DMS153 (cell line): ENCODE measurements at regions not wholly inside any gene's neighbourhood (a gene's known extent, or its start where the extent isn't known, plus 50 kb on each side); places are given as distances from the start of the nearest gene placed in this dataset.

Experiments
- DNase-seq: peaks from one replicate; lab custom pipeline; 2025; lab: John Stamatoyannopoulos, UW

GRCh38 chr1:218717575-218717974 is 372.4 kb downstream of the TGFB2 start:
- DNase-seq = no peak

- DNase-seq = no peak
Observed at GRCh38 chr1:218718206-218718605, 373.1 kb downstream of the TGFB2 start.

GRCh38 chr1:218718977-218719376 is 373.8 kb downstream of the TGFB2 start:
- DNase-seq = no peak

GRCh38 chr1:218728898-218729565 is 383.9 kb downstream of the TGFB2 start:
- DNase-seq = no peak

GRCh38 chr1:218735436-218736032 is 390.4 kb downstream of the TGFB2 start:
- no peak for DNase-seq

- no peak for DNase-seq
Observed at GRCh38 chr1:218739426-218739825, 394.3 kb downstream of the TGFB2 start.

GRCh38 chr1:218741852-218742251 is 396.7 kb downstream of the TGFB2 start:
- DNase-seq = no peak

GRCh38 chr1:218742467-218743262 is 397.5 kb downstream of the TGFB2 start:
- no peak for DNase-seq

GRCh38 chr1:218743861-218744505 is 398.8 kb downstream of the TGFB2 start:
- DNase-seq = no peak

GRCh38 chr1:218748071-218748470 is 402.9 kb downstream of the TGFB2 start:
- no peak for DNase-seq

- DNase-seq = no peak
Observed at GRCh38 chr1:218750216-218750970, 405.3 kb downstream of the TGFB2 start.

GRCh38 chr1:218751208-218751948 is 406.2 kb downstream of the TGFB2 start:
- DNase-seq = no peak

- DNase-seq = no peak
Observed at GRCh38 chr1:218752126-218752525, 407.0 kb downstream of the TGFB2 start.

GRCh38 chr1:218754477-218754876 is 409.3 kb downstream of the TGFB2 start:
- DNase-seq = no peak

- DNase-seq = no peak
Observed at GRCh38 chr1:218755128-218755527, 410.0 kb downstream of the TGFB2 start.

- DNase-seq = no peak
Observed at GRCh38 chr1:218759795-218760194, 413.9 kb upstream of the LYPLAL1 start.

GRCh38 chr1:218760601-218761570 is 412.8 kb upstream of the LYPLAL1 start:
- no peak for DNase-seq

- DNase-seq = no peak
Observed at GRCh38 chr1:218763538-218763937, 410.1 kb upstream of the LYPLAL1 start.

GRCh38 chr1:218765753-218766152 is 407.9 kb upstream of the LYPLAL1 start:
- DNase-seq = no peak

GRCh38 chr1:218771931-218772330 is 401.7 kb upstream of the LYPLAL1 start:
- no peak for DNase-seq
